T-helper 2 cell treated with Interferon-gamma antibody and Interleukin-4, amounts not matched to agents 5 μg/mL and 100 μg/mL, for 36 hours (primary cell): ENCODE measurements at regions not wholly inside any gene's neighbourhood (a gene's known extent, or its start where the extent isn't known, plus 50 kb on each side); places are given as distances from the start of the nearest gene placed in this dataset.
A peak's percentile ranks its signal among the peaks of the same experiment; 100 is the strongest.
"Not testable (repeated sequence)": the region's sequence is repeated elsewhere in the genome, so short reads cannot be mapped to it uniquely, and the experiment has no call there.

Experiments used
- DNase-seq: peaks from one replicate; pipeline ENCODE4 v3.0.0; 2021; ENCODE audit warnings: low spot score
- H3K27ac Mint-ChIP-seq: one replicate; pipeline ENCODE4 v1.8.0; 2021; ENCODE audit warnings: mild to moderate bottlenecking, mixed read lengths
- H3K27me3 Mint-ChIP-seq: one replicate; pipeline ENCODE4 v1.8.0; 2021; ENCODE audit warnings: low read depth, mixed read lengths
- H3K36me3 Mint-ChIP-seq: one replicate; pipeline ENCODE4 v1.8.0; 2021; ENCODE audit warnings: low read depth, mixed read lengths
- H3K4me1 Mint-ChIP-seq: one replicate; pipeline ENCODE4 v1.8.0; 2021; ENCODE audit warnings: low read depth, mixed read lengths
- H3K4me3 Mint-ChIP-seq: one replicate; pipeline ENCODE4 v1.8.0; 2022; ENCODE audit warnings: mild to moderate bottlenecking, moderate library complexity, mixed read lengths
- H3K9me3 Mint-ChIP-seq: one replicate; pipeline ENCODE4 v1.8.0; 2021; ENCODE audit warnings: mixed read lengths

- Mint-ChIP-seq H3K27me3 (no peaks in the 10 kb centered on the region), H3K27ac (no peak overlapping the region), H3K4me1 (peaks cover 35% of the 10 kb centered on the region), H3K9me3 (no peaks in the 10 kb centered on the region), H3K36me3 (no peaks in the 10 kb centered on the region), H3K4me3 (no peak overlapping the region)
- DNase-seq, result no peak
Measured at GRCh38 chr20:53891306-53891894, 179.0 kb downstream of the BCAS1 start.

GRCh38 chr20:53890443-53891305 lies 179.7 kb downstream of the BCAS1 start:
- no peak overlapping the region for H3K4me3 Mint-ChIP-seq
- H3K36me3 Mint-ChIP-seq, result no peaks in the 10 kb centered on the region
- H3K27me3 Mint-ChIP-seq, result no peaks in the 10 kb centered on the region
- DNase-seq, result no peak
- no peaks in the 10 kb centered on the region for H3K9me3 Mint-ChIP-seq
- H3K27ac Mint-ChIP-seq, result no peak overlapping the region
- H3K4me1 Mint-ChIP-seq, result peaks cover 39% of the 10 kb centered on the region

- DNase-seq, result no peak
- Mint-ChIP-seq H3K4me3 (no peak overlapping the region), H3K27ac (no peak overlapping the region), H3K4me1 (peaks cover 40% of the 10 kb centered on the region), H3K9me3 (no peaks in the 10 kb centered on the region), H3K27me3 (no peaks in the 10 kb centered on the region), H3K36me3 (no peaks in the 10 kb centered on the region)
Measured at GRCh38 chr20:53889411-53890148, 180.8 kb downstream of the BCAS1 start.

- H3K36me3 Mint-ChIP-seq, result no peaks in the 10 kb centered on the region
- H3K9me3 Mint-ChIP-seq, result no peaks in the 10 kb centered on the region
- H3K27me3 Mint-ChIP-seq, result no peaks in the 10 kb centered on the region
- H3K4me3 Mint-ChIP-seq, result no peak overlapping the region
- no peak for DNase-seq
- H3K27ac Mint-ChIP-seq, result no peak overlapping the region
- peaks cover 40% of the 10 kb centered on the region for H3K4me1 Mint-ChIP-seq
Measured at GRCh38 chr20:53888951-53889350, 181.4 kb downstream of the BCAS1 start.

- Mint-ChIP-seq H3K4me1 (peaks cover 38% of the 10 kb centered on the region), H3K9me3 (no peaks in the 10 kb centered on the region), H3K36me3 (no peaks in the 10 kb centered on the region), H3K27ac (no peak overlapping the region), H3K27me3 (no peaks in the 10 kb centered on the region), H3K4me3 (no peak overlapping the region)
- no peak for DNase-seq
Measured at GRCh38 chr20:53888510-53888909, 181.9 kb downstream of the BCAS1 start.

DNA sequence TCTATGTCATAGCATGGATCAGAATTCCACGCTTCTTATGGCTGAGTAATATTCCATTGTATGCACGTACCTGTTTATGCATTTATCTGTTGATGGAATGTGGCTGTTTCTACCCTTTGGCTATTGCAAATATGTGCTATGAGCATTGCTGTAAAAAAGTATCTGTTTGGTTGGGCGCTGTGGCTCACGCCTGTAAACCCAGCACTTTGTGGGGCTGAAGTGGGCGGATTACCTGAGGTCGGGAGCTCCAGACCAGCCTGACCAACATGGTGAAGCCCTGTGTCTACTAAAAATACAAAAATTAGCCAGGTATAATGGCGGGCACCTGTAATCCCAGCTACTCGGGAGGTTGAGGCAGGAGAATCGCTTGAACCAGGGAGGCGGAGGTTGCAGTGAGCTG lies 182.4 kb downstream of the BCAS1 start:
- Mint-ChIP-seq H3K4me3 (no peak overlapping the region), H3K36me3 (no peaks in the 10 kb centered on the region), H3K9me3 (no peaks in the 10 kb centered on the region), H3K27me3 (no peaks in the 10 kb centered on the region), H3K4me1 (peaks cover 32% of the 10 kb centered on the region), H3K27ac (no peak overlapping the region)
- no peak for DNase-seq

DNA sequence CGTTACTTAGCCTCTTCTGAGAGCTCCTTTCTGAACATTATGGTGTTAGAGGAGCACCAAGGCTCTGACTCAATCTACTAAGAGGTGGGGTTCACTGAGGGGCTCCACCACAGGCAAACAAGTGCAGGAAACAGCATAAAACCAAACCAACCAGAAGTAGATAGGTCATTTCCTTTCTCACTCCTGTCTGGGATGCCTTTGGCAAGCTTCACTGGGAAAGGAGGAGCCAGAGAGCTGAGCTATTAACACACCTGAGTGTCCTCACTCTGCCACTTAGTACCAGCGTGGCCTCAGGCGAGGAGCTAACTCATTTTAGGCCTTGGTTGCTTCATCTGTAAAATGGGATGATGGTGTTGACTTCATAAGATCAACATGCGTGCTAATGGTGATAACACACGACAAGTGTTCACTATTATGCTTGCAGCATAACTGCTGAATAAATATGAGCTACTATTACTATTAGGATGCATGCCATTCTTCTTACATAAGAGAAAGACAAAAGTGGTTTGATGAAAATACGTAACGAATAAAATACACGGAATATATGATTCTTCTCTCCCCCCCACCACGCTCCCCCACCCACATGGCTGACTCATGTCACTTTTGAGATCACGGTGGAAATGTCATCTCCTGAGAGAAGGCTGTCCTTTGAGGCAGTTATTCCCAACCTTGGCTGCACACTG lies 185.4 kb downstream of the BCAS1 start:
- Mint-ChIP-seq H3K9me3 (peaks cover 6% of the 10 kb centered on the region), H3K27ac (peak overlapping the region; percentile 18), H3K27me3 (no peaks in the 10 kb centered on the region), H3K36me3 (no peaks in the 10 kb centered on the region), H3K4me3 (peak overlapping the region; percentile 29), H3K4me1 (peaks cover 28% of the 10 kb centered on the region)
- peak; percentile 49 for DNase-seq

DNA sequence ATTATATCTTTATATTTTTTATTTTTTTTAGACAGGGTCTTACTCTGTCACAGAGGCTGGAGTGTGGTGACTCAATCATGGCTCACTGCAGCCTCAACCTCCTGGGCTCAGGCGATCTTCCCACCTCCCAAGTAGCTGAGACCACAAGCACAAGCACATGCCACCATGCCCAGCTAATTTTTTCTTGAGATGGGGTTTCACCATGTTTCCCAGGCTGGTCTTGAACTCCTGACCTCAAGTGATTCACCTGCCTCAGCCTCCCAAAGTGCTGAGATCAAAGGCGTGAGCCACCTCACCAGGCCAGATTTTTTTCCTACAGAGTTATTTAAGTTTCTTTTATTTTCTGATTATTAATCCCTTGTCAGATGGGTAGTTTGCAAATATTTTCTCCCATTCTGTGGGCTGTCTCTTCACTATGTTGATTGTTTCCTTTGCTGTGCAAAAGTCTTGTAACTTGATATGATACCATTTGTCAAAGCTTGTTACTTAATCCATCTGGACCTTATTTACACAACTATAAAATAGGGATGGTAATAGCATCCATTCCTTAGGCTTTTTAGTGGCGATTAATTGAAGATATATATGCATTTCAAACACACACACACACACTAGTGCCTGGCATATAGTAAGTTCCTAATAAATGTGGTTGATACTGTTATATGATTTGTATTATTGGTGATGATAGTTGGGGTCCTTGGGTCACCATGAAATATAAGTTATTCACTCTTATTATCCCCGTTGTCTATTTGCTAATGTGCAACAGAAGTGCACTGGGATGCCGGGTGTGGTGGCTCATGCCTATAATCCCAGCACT lies 187.1 kb downstream of the BCAS1 start:
- no peaks in the 10 kb centered on the region for H3K36me3 Mint-ChIP-seq
- no peak for DNase-seq
- peaks cover 36% of the 10 kb centered on the region for H3K4me1 Mint-ChIP-seq
- H3K4me3 Mint-ChIP-seq, result no peak overlapping the region
- H3K27me3 Mint-ChIP-seq, result no peaks in the 10 kb centered on the region
- H3K9me3 Mint-ChIP-seq, result peaks cover 6% of the 10 kb centered on the region
- H3K27ac Mint-ChIP-seq, result no peak overlapping the region

- H3K9me3 Mint-ChIP-seq, DNase-seq, H3K27ac Mint-ChIP-seq, H3K4me3 Mint-ChIP-seq, H3K36me3 Mint-ChIP-seq, H3K27me3 Mint-ChIP-seq: not testable (repeated sequence)
- H3K4me1 Mint-ChIP-seq, result peaks cover 37% of the 10 kb centered on the region
Measured at GRCh38 chr20:53882438-53882986, 187.9 kb downstream of the BCAS1 start.

DNA sequence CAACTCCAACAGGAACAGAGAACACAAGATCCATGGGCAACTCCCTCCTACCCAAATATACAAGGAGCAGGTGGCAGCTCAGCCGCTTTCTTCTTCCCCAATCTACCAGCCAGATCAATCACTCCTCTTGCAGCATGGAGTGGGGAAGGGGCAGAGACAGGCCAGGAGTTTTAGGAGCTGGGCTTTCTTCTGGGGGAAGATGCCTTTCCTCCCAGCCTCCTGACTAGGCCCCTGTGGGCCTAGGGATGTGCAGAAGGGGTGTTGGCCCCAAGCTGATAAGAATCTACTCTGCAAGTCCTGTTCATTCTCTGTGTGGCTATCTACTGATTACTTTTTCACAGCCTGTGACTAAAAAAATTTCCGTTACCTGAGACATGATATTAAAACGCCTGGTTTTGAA lies 189.0 kb downstream of the BCAS1 start:
- Mint-ChIP-seq H3K27ac (no peak overlapping the region), H3K9me3 (peaks cover 6% of the 10 kb centered on the region), H3K36me3 (no peaks in the 10 kb centered on the region), H3K27me3 (no peaks in the 10 kb centered on the region), H3K4me1 (peaks cover 37% of the 10 kb centered on the region), H3K4me3 (no peak overlapping the region)
- DNase-seq, result no peak

DNA sequence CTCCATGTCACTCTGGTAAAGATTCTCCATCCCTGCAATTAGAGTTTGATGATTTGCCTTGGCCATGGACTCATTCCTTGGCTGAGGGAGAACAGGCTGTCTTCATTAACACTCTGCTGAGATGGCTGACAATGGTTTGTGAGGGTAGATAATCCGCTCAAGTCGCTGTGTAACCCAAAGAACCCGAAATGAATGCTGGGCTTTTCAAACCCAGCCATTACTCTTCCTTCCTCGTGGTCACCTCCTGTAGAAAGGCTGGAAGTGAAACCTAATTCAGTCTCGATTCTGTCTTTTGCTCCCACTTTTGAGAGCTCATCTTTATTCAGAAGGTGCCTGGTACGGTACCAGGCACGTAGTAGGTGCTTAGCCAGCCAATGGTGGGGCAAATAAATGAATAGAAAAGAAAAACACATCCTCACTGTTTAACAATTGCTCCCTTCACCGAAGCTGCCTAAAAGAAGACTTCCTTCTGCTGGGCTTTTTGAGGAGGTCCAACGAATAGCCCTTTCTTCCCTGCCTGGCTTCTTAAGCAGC lies 190.2 kb downstream of the BCAS1 start:
- Mint-ChIP-seq H3K4me1 (peaks cover 30% of the 10 kb centered on the region), H3K27me3 (no peaks in the 10 kb centered on the region), H3K27ac (no peak overlapping the region), H3K36me3 (no peaks in the 10 kb centered on the region), H3K9me3 (peaks cover 6% of the 10 kb centered on the region), H3K4me3 (no peak overlapping the region)
- no peak for DNase-seq

GRCh38 chr20:53879048-53879684 lies 191.2 kb downstream of the BCAS1 start:
- Mint-ChIP-seq H3K4me3 (no peak overlapping the region), H3K9me3 (peaks cover 6% of the 10 kb centered on the region), H3K27me3 (no peaks in the 10 kb centered on the region), H3K36me3 (no peaks in the 10 kb centered on the region), H3K27ac (no peak overlapping the region), H3K4me1 (peaks cover 20% of the 10 kb centered on the region)
- DNase-seq, result no peak
